Kidney epithelial cell (primary cell): ENCODE measurements at regions not wholly inside any gene's neighbourhood (a gene's known extent, or its start where the extent isn't known, plus 50 kb on each side); places are given as distances from the start of the nearest gene placed in this dataset.

Experiments
- DNase-seq: peaks from one replicate; pipeline ENCODE4 v3.0.0-alpha.2; 2010; ENCODE audit warnings: low read depth
- H3K27me3 ChIP-seq: 2 replicates; pipeline ENCODE4 v1.6.0; 2011; ENCODE audit warnings: low read length; ENCODE audit not compliant: control insufficient read depth, insufficient read depth
- H3K36me3 ChIP-seq: 2 replicates; pipeline ENCODE4 v1.5.1; 2011; ENCODE audit warnings: low read length; ENCODE audit not compliant: control insufficient read depth, insufficient read depth
- H3K4me3 ChIP-seq: 2 replicates; pipeline ENCODE4 v1.5.1; 2011; ENCODE audit warnings: low read depth, mild to moderate bottlenecking, control low read depth, low read length
- CTCF ChIP-seq: IDR thresholded peaks from 2 replicates; pipeline ENCODE4 v1.5.1; 2011; ENCODE audit warnings: mild to moderate bottlenecking, moderate library complexity, low read length, control low read depth, inconsistent platforms; ENCODE audit not compliant: insufficient read depth, poor library complexity, severe bottlenecking

- Histone ChIP-seq H3K27me3 (no peaks in the 10 kb centered on the region), H3K4me3 (no peak overlapping the region), H3K36me3 (no peaks in the 10 kb centered on the region)
- no peak for DNase-seq
- no peak for TF ChIP-seq CTCF
Observed at GRCh38 chr11:15560689-15561467, 446.2 kb downstream of the INSC start.

- DNase-seq, result no peak
- H3K4me3 ChIP-seq, result no peak overlapping the region
- no peak for TF ChIP-seq CTCF
- H3K27me3 ChIP-seq, result no peaks in the 10 kb centered on the region
- no peaks in the 10 kb centered on the region for H3K36me3 ChIP-seq
Observed at GRCh38 chr11:15562230-15562629, 447.5 kb downstream of the INSC start.

DNA sequence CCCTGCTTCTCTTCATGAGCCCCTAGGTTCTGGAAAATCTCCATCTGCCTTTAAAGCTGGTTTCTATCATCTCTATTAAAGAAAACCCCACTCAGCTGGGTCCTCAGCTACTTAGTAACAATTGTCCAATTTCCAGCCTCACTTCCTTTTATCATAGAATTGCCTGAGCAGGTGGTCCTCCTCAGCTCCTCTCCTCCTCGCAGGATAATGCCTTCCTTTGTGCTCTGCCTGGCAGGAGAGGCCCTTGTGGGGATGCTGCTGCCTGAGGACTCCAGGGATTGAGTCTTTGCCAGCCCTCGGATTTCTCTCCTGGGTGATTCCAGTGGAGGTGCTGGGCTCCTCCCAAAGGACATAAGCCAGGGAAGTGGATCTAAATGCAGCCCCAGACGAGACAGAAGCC lies 448.3 kb downstream of the INSC start:
- Histone ChIP-seq H3K4me3 (no peak overlapping the region), H3K27me3 (no peaks in the 10 kb centered on the region), H3K36me3 (no peaks in the 10 kb centered on the region)
- TF ChIP-seq CTCF, result no peak
- DNase-seq, result no peak

- Histone ChIP-seq H3K27me3 (no peaks in the 10 kb centered on the region), H3K36me3 (no peaks in the 10 kb centered on the region), H3K4me3 (no peak overlapping the region)
- no peak for DNase-seq
- TF ChIP-seq CTCF, result no peak
Observed at GRCh38 chr11:15565880-15566279, 451.2 kb downstream of the INSC start.

DNA sequence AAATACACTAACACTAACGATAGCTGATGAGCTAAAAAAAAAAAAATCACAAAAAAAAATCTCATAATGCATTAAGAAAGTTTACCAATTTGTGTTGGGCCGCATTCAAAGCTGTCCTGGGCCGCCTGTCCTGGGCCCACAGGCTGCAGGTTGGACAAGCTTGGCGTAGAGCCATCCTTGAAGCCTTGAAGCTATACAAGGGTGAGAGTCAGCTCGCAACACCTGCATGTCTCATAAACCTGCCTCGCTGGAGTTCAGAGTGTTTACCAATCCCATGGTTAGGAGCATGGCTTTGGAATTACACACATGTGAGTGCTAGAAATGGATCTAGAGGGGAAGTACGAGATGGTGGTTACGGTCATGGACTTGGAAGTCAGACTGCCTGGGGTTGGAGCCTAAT lies 453.7 kb downstream of the INSC start:
- no peaks in the 10 kb centered on the region for H3K27me3 ChIP-seq
- no peaks in the 10 kb centered on the region for H3K36me3 ChIP-seq
- TF ChIP-seq CTCF, result no peak
- DNase-seq, result no peak
- H3K4me3 ChIP-seq, result no peak overlapping the region
